ENCODE measurements at regions not wholly inside any gene's neighbourhood (a gene's known extent, or its start where the extent isn't known, plus 50 kb on each side); places are given as distances from the start of the nearest gene placed in this dataset.

DNA sequence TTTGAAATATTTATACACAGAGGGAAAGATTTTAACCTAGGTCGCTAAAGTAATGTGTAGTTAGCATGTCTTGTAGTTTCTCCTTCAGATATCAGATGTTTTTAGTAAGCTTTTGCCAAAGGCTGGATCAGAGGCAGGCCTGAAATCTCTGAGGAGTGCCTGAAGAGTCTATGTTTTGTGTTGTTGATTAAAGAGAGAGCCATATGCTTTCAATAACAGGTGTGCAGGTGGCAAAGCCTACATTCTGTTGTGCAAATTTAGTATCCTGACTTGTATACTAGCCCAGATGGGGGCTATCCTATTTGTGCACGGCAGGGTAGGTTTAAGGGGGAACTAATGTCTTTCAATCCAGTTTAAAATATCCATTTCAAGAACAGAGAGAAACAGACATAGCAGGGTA lies 167.1 kb upstream of the ATXN1 start:
- TF ChIP-seq, protein P1, sequence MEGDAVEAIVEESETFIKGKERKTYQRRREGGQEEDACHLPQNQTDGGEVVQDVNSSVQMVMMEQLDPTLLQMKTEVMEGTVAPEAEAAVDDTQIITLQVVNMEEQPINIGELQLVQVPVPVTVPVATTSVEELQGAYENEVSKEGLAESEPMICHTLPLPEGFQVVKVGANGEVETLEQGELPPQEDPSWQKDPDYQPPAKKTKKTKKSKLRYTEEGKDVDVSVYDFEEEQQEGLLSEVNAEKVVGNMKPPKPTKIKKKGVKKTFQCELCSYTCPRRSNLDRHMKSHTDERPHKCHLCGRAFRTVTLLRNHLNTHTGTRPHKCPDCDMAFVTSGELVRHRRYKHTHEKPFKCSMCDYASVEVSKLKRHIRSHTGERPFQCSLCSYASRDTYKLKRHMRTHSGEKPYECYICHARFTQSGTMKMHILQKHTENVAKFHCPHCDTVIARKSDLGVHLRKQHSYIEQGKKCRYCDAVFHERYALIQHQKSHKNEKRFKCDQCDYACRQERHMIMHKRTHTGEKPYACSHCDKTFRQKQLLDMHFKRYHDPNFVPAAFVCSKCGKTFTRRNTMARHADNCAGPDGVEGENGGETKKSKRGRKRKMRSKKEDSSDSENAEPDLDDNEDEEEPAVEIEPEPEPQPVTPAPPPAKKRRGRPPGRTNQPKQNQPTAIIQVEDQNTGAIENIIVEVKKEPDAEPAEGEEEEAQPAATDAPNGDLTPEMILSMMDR (conservative IDR thresholded peaks at IDR 0.05; ENCODE audit: low read length), result no peak
- no peak for TF ChIP-seq EZH2phosphoT487 (IDR thresholded peaks at IDR 0.05; ENCODE audit: borderline replicate concordance)
